Hepatocyte (in vitro differentiated cells): ENCODE measurements at regions not wholly inside any gene's neighbourhood (a gene's known extent, or its start where the extent isn't known, plus 50 kb on each side); places are given as distances from the start of the nearest gene placed in this dataset.

ENCODE experiments used
- DNase-seq: peaks from one replicate; pipeline ENCODE4 v3.0.0-alpha.2; 2016; ENCODE audit warnings: low spot score
- H2AFZ ChIP-seq: fragments of 200-600 bp; sonication (generic); 2 replicates; pipeline ENCODE4 v1.6.0; 2016; ENCODE audit warnings: antibody characterized with exemption, mild to moderate bottlenecking
- H3K27ac ChIP-seq: fragments of 200-600 bp; sonication (generic); 2 replicates; pipeline ENCODE4 v1.5.1; 2016; ENCODE audit warnings: mild to moderate bottlenecking
- H3K27me3 ChIP-seq: fragments of 200-600 bp; sonication (generic); 2 replicates; pipeline ENCODE4 v1.6.1; 2016
- H3K36me3 ChIP-seq: fragments of 200-600 bp; sonication (generic); replicated peaks from 2 replicates; pipeline ENCODE4 v1.5.1; 2016; ENCODE audit warnings: low read depth; ENCODE audit not compliant: insufficient read depth
- H3K4me1 ChIP-seq: fragments of 200-600 bp; sonication (generic); 2 replicates; pipeline ENCODE4 v1.5.1; 2016; ENCODE audit warnings: mild to moderate bottlenecking, moderate library complexity; ENCODE audit not compliant: insufficient read depth
- H3K4me2 ChIP-seq: fragments of 200-600 bp; sonication (generic); 2 replicates; pipeline ENCODE4 v1.6.0; 2016
- H3K4me3 ChIP-seq: fragments of 200-600 bp; sonication (generic); 2 replicates; pipeline ENCODE4 v1.5.1; 2016; ENCODE audit warnings: mild to moderate bottlenecking
- H3K79me2 ChIP-seq: fragments of 200-600 bp; sonication (generic); 2 replicates; pipeline ENCODE4 v1.6.0; 2017; ENCODE audit warnings: mild to moderate bottlenecking
- H3K9me2 ChIP-seq: fragments of 200-600 bp; sonication (generic); replicated peaks from 2 replicates; pipeline ENCODE4 v1.6.0; 2017; ENCODE audit warnings: mild to moderate bottlenecking; ENCODE audit not compliant: insufficient read depth
- H3K9me3 ChIP-seq: fragments of 200-600 bp; sonication (generic); 2 replicates; pipeline ENCODE4 v1.5.1; 2016; ENCODE audit warnings: low read depth, mild to moderate bottlenecking
- H4K20me1 ChIP-seq: fragments of 200-600 bp; sonication (generic); 2 replicates; pipeline ENCODE4 v1.6.0; 2016; ENCODE audit warnings: mild to moderate bottlenecking; ENCODE audit not compliant: insufficient read depth, poor library complexity, severe bottlenecking
- CTCF ChIP-seq: fragments of 200-600 bp; sonication (generic); IDR thresholded peaks from 2 replicates; pipeline ENCODE4 v1.5.1; 2016; ENCODE audit warnings: antibody characterized with exemption, mild to moderate bottlenecking; ENCODE audit not compliant: poor library complexity
- EZH2 ChIP-seq: fragments of 200-600 bp; sonication (generic); IDR thresholded peaks from 2 replicates; pipeline ENCODE4 v1.6.1; 2016; ENCODE audit warnings: antibody characterized with exemption, mild to moderate bottlenecking, borderline replicate concordance
- EZH2phosphoT487 ChIP-seq: fragments of 200-600 bp; sonication (generic); IDR thresholded peaks from one replicate; pipeline ENCODE4 v1.6.1; 2018; ENCODE audit warnings: antibody characterized with exemption, mild to moderate bottlenecking, low read depth, moderate library complexity; ENCODE audit not compliant: unreplicated experiment, severe bottlenecking
- WGBS: methylation state at CpG from one replicate; pipeline ENCODE4 v1.1.6; 2016; ENCODE audit warnings: low lambda C conversion rate; ENCODE audit errors: missing lambda C conversion rate; 5-methylcytosine and 5-hydroxymethylcytosine counted together

DNA sequence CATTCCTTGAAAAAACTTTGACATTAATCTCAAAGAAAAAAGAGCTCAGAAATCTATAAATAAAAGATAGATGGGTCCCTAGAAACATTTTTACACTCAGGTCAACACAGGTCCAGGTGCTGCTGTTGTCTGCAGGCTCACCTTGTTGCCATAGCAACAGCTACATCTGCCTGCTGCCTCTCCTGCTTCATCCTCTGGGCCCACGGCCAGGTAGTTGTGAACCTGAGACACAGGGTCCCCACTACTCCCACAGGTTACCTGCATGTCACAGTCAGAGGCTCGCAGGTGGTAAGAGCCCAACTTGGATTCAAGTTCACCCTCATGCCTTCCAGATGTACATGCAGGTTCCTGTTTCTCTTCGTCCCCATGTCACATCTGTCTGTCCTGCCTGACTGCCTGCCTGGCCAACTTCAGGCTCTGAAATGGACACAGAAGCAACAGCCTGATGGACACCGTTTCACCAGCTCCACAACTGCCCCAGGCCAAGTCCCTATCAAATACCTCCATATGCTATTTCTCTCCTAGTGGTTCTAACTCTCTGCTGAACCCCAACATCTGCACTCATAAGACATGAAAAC is 88.3 kb upstream of the SALL3 start:
- 76% methylated on average over 4 of the region's 4 CpGs for WGBS
- Histone ChIP-seq H3K27ac (no peak overlapping the region), H3K9me2 (no peaks in the 10 kb centered on the region), H3K4me2 (no peak overlapping the region), H3K4me1 (no peaks in the 10 kb centered on the region), H3K79me2 (no peaks in the 10 kb centered on the region), H3K4me3 (no peak overlapping the region), H3K9me3 (peaks cover 8% of the 10 kb centered on the region), H3K27me3 (no peaks in the 10 kb centered on the region), H4K20me1 (no peaks in the 10 kb centered on the region), H2AFZ (no peak overlapping the region), H3K36me3 (no peaks in the 10 kb centered on the region)
- TF ChIP-seq EZH2 (no peak), CTCF (no peak), EZH2phosphoT487 (no peak)
- DNase-seq, result no peak

GRCh38 chr18:78892177-78892576 is 87.4 kb upstream of the SALL3 start:
- Histone ChIP-seq H3K27ac (no peak overlapping the region), H3K27me3 (no peaks in the 10 kb centered on the region), H4K20me1 (no peaks in the 10 kb centered on the region), H3K36me3 (no peaks in the 10 kb centered on the region), H3K4me2 (no peak overlapping the region), H3K4me3 (no peak overlapping the region), H3K79me2 (no peaks in the 10 kb centered on the region), H3K9me3 (peaks cover 8% of the 10 kb centered on the region), H3K4me1 (no peaks in the 10 kb centered on the region), H3K9me2 (no peaks in the 10 kb centered on the region), H2AFZ (no peak overlapping the region)
- 91% methylated on average over 13 of the region's 13 CpGs for WGBS
- no peak for TF ChIP-seq EZH2
- TF ChIP-seq EZH2phosphoT487, result no peak
- TF ChIP-seq CTCF, result no peak
- no peak for DNase-seq

DNA sequence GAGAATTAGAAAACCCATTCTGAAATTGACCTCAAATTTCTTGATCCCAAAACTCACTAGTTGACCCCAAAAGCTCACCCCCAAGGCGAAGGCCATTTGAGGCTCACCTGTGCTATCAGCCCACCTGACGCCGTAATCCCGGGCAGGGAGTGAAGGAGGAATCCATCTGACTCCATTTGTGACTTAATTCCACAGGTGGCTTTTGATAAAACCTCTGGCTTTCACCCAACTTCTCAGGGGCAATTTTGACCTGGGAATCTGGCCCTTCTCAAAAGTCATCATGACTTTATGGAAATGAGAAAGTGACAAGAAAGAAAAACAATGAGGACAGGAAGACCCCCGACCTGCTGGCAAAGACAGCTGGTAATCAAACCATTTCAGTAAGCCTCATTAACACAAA is 86.9 kb upstream of the SALL3 start:
- H3K9me3 ChIP-seq, result peaks cover 8% of the 10 kb centered on the region
- no peaks in the 10 kb centered on the region for H3K4me1 ChIP-seq
- H3K4me3 ChIP-seq, result no peak overlapping the region
- H3K79me2 ChIP-seq, result no peaks in the 10 kb centered on the region
- H3K27ac ChIP-seq, result no peak overlapping the region
- no peaks in the 10 kb centered on the region for H3K9me2 ChIP-seq
- DNase-seq, result no peak
- no peaks in the 10 kb centered on the region for H4K20me1 ChIP-seq
- no peak overlapping the region for H3K4me2 ChIP-seq
- no peaks in the 10 kb centered on the region for H3K36me3 ChIP-seq
- TF ChIP-seq EZH2 (no peak), EZH2phosphoT487 (no peak), CTCF (no peak)
- 89% methylated on average over 5 of the region's 5 CpGs for WGBS
- H2AFZ ChIP-seq, result no peak overlapping the region
- H3K27me3 ChIP-seq, result no peaks in the 10 kb centered on the region
